ENCODE measurements at regions not wholly inside any gene's neighbourhood (a gene's known extent, or its start where the extent isn't known, plus 50 kb on each side); places are given as distances from the start of the nearest gene placed in this dataset.
"Not testable (repeated sequence)": the region's sequence is repeated elsewhere in the genome, so short reads cannot be mapped to it uniquely, and the experiment has no call there.

GRCh38 chr7:14092331-14092730 is 102.9 kb upstream of the ETV1 start:
- DNase-seq, result no peak

- DNase-seq, result no peak
Observed at GRCh38 chr7:14085901-14086300, 96.4 kb upstream of the ETV1 start.

- no peak for DNase-seq
Observed at GRCh38 chr7:14083761-14084160, 94.3 kb upstream of the ETV1 start.

GRCh38 chr7:14073988-14074387 is 84.5 kb upstream of the ETV1 start:
- DNase-seq, result no peak

GRCh38 chr7:14073543-14073942 is 84.1 kb upstream of the ETV1 start:
- DNase-seq, result no peak

GRCh38 chr7:14071045-14071444 is 81.6 kb upstream of the ETV1 start:
- DNase-seq, result no peak

GRCh38 chr7:14069961-14070360 is 80.5 kb upstream of the ETV1 start:
- DNase-seq, result no peak

- DNase-seq, result not testable (repeated sequence)
Observed at GRCh38 chr7:14066783-14067182, 77.3 kb upstream of the ETV1 start.

GRCh38 chr7:14065286-14065685 is 75.8 kb upstream of the ETV1 start:
- no peak for DNase-seq

GRCh38 chr7:14055813-14056212 is 66.3 kb upstream of the ETV1 start:
- no peak for DNase-seq

GRCh38 chr7:14054125-14054524 is 64.7 kb upstream of the ETV1 start:
- DNase-seq, result no peak

GRCh38 chr7:14048889-14049288 is 59.4 kb upstream of the ETV1 start:
- no peak for DNase-seq

- DNase-seq, result peak in 1 of 5 experiments; percentile 15
Observed at GRCh38 chr7:14047709-14048399, 58.4 kb upstream of the ETV1 start.

GRCh38 chr7:14045651-14046050 is 56.2 kb upstream of the ETV1 start:
- no peak for DNase-seq

GRCh38 chr7:14040528-14040927 is 51.1 kb upstream of the ETV1 start:
- DNase-seq, result no peak

All from T-helper 2 cell (primary cell).